ENCODE measurements at regions not wholly inside any gene's neighbourhood (a gene's known extent, or its start where the extent isn't known, plus 50 kb on each side); places are given as distances from the start of the nearest gene placed in this dataset.

GRCh38 chr13:59495299-59495698 lies 668.4 kb downstream of the DIAPH3 start:
- no peak for TF ChIP-seq CTCF (IDR thresholded peaks at IDR 0.05)
- no peak for TF ChIP-seq POLR2A (IDR thresholded peaks at IDR 0.05)
